Cardiac fibroblast (primary cell): ENCODE measurements at regions not wholly inside any gene's neighbourhood (a gene's known extent, or its start where the extent isn't known, plus 50 kb on each side); places are given as distances from the start of the nearest gene placed in this dataset.

Source experiments
- DNase-seq, 2 donors: peaks; one replicate each; pipeline versions ENCODE4 v3.0.0 to v3.0.0-alpha.2; 2010; ENCODE audit warnings: low read depth in 2 of 2
- H3K4me3 ChIP-seq, 2 donors: replicated peaks in 1 of 2; 1 replicate in 1 of 2; 2 replicates in 1 of 2; pipeline ENCODE4 v1.5.1; 2011; ENCODE audit warnings: low read depth in 2 of 2, low read length in 2 of 2, mild to moderate bottlenecking in 2 of 2, moderate library complexity in 1 of 2
- CTCF ChIP-seq: IDR thresholded peaks from one replicate; pipeline ENCODE4 v1.5.1; 2011; ENCODE audit warnings: low read depth, mild to moderate bottlenecking, low read length, inconsistent platforms

GRCh38 chr5:107290780-107291398 is 379.8 kb downstream of the EFNA5 start:
- no peak for TF ChIP-seq CTCF
- no peak for DNase-seq

GRCh38 chr5:107289030-107289714 is 381.6 kb downstream of the EFNA5 start:
- no peak for TF ChIP-seq CTCF
- no peak overlapping the region for H3K4me3 ChIP-seq
- no peak for DNase-seq

More at GRCh38 chr5:107290780-107291398, 379.8 kb downstream of the EFNA5 start:
- no peak overlapping the region for H3K4me3 ChIP-seq

GRCh38 chr5:107286447-107287098 is 384.2 kb downstream of the EFNA5 start:
- no peak for TF ChIP-seq CTCF
- no peak for DNase-seq
- H3K4me3 ChIP-seq, result no peak overlapping the region

- no peak for TF ChIP-seq CTCF
- no peak for DNase-seq
- H3K4me3 ChIP-seq, result no peak overlapping the region
These were observed 385.0 kb downstream of the EFNA5 start for GRCh38 chr5:107285772-107286171.

- TF ChIP-seq CTCF, result no peak
- DNase-seq, result peak in 1 of 2 donors; percentile 35
- no peak overlapping the region for H3K4me3 ChIP-seq
These were observed 385.8 kb downstream of the EFNA5 start for GRCh38 chr5:107284822-107285525.

- DNase-seq, result no peak
- TF ChIP-seq CTCF, result no peak
- H3K4me3 ChIP-seq, result no peak overlapping the region
These were observed 388.7 kb downstream of the EFNA5 start for GRCh38 chr5:107282061-107282460.
